HCEC 1CT (cell line): ENCODE measurements at regions not wholly inside any gene's neighbourhood (a gene's known extent, or its start where the extent isn't known, plus 50 kb on each side); places are given as distances from the start of the nearest gene placed in this dataset.
"Not testable (repeated sequence)": the region's sequence is repeated elsewhere in the genome, so short reads cannot be mapped to it uniquely, and the experiment has no call there.

Experiments
- DNase-seq: peaks from one replicate; pipeline ENCODE4 v3.0.0-alpha.2; 2017

DNA sequence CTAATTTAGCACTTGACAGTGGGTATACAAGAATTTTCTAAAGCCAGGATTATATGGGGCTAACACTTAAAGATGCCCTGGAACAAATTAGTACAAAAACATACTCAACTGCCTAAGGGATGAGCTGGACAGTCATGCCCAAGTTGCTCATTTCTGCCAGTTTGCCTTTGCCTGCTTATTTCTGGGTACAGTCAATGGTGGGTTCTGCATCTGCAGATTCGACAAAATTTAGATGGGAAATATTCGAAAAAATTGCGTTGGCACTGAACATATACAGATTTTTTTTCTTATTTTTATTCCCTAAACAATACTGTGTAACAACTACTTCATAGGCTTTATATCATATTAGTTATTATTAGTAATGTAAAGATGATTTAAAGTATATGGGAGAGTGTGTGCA is 591.9 kb downstream of the EPM2A start:
- no peak for DNase-seq

DNA sequence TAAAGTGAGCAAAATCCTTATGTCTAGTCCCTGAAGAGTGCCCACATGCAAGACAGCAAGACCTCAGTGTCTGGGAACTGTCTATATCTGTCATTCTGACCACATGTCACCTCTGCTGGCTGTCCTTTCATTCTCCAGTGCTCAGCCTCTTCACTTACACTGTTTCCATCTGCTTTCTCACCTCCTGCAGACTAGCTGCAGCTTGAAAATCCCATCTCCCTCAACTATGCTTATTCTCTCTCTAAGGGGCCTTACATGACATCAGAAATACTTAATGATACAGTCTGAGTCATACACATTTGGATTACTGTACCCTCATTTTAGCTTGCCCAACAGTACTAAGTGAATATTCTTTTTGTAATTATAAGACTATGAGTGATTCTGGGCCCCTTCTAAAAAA is 587.8 kb downstream of the EPM2A start:
- peak; percentile 88 for DNase-seq

DNA sequence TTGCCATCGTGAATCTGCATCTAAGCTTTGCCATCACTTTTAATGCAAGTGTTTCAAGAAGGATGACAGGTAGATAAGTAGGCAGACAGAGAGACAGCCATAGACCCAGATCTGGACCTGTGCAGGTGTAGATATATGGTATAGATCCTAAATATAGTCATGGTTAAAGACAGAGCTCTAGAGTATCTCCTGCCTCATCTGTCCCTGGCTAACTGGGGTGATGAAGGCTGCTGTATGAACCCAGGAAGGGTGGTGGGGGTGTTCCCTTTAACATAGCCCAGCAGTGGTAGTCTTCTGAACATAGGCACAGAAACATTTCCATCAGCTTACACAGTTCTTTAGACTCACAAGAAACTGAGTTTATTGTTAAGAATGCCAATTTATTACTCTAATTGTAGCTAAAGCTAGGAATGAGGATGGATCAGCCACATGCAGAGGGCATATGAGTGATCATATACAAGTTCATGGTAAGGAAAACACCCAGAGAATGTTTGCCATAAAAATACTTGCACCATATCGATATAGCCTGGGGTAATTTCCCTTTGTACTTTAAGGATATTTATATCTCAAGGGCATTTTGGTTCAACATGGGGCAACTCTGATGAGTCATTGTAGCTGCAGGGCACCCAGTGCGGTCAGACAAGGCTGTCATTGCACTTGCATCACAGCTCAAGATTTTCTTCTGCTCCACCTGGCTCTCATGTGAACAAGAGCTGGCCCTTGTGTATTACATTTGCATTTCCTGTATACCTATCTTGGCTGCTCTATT is 587.2 kb downstream of the EPM2A start:
- peak; percentile 79 for DNase-seq

DNA sequence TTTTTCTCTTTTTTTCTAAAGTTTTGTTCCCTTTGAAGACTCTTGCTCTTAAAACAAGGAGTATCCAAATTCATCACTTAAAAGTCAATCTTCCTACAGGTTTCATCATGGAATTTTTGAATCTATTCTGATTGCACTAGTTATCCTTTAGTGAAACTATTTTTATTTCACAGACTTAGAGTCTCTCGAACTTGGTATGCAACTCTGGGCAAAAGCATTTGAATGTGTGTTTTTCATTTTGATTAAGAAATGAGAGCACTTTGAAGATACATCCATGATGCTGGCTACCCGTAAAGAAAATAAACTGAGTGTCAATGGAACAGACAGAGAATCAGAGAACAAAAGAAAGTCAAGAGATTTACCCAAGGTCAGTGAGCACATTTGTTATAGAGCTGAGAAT is 586.5 kb downstream of the EPM2A start:
- DNase-seq: no peak

DNA sequence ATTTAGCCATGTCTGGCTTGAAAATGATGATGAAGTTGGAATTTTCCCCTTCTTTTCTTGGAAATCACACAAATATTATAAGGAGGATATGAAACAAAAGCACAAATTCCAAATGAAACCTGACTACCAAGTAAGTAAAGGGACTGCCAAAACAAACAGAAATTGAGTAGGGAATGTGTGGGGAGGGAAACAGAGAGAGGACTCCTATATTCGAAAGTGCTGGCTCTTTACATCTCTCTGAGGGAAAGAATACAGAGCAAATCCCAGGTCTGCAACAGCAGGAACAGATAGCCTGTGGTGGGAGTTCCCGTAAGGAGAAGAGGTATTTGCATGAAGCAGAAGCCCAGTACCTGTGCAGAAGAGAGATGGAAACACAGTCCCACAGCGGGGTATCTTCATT is 583.7 kb downstream of the EPM2A start:
- DNase-seq: no peak

DNA sequence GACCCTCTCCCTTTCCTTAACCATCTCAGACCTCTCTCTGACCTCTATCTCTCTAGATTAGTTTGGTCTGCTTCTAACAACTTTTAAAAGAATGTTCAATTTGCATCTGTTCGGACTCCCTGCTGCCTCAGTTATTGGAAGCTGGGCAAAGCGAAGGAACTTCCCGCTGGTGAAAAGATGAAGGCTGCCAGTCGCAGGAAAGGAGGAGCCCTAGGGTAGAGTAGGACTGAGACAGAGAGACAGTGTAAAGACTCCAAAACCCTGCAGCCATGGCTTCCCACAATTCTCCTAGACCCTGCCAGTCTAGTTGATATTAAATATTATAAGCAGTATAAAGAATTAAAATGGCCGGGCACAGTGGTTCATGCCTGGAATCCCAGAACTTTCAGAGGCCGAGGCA is 581.8 kb downstream of the EPM2A start:
- no peak for DNase-seq

DNA sequence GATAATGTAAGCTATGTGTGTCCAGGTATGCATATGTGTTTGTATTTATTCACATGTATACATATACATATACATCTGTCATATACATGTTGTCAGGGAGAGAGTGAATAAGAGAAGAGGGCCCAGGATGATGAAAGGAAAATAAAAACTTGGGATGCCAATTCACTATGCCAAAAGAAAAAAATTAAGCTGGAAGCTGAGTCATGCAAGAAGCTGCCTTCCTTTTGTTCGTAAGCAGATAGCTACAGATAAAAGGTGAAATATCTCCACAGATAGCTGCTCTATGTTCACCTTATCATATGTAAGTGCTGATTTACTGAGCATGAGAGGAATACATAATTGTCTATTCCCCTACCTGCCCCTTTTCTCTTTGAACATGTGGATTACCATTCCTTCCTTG is 579.9 kb downstream of the EPM2A start:
- DNase-seq: no peak

DNA sequence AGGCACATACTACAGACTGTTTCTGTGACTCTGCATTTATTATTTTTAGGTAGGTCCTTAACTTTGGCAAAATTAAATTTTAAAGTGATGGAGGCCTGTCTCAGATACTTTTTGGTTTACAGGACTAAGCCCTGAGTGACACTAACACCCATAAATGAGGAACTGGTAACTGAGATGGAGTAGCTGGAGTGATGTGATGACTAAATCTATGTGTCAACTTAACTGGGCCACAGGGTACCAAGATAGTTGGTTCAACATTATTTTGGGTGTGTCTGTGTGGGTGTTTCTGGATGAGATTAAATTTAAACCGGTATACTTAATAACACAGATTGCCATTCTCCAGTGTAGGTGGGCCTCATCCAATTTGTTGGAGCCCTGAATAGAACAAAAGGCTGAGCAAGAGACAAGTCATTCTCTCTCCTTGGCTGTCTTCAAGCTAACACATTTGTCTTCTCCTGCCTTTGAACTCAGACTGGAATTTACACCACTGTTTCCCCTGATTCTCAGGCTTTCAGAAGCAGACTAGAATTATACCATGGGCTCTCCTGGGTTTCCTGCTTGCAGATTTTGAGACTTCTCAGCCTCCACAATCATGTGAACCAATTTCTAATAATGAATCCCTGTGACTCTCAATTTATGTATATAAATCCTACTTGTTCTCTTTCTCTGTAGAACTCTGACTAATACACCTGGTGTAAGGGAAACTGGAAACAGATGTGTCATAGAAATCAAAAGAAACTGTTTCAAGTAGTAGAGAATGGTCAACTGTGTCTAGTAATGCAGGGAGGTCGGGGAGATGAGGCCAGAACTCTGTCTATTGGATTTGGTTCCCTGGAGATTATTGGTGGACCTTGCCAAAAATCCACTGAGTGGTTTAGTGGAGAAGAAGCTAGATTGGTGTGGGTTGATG is 579.2 kb downstream of the EPM2A start:
- DNase-seq: no peak

DNA sequence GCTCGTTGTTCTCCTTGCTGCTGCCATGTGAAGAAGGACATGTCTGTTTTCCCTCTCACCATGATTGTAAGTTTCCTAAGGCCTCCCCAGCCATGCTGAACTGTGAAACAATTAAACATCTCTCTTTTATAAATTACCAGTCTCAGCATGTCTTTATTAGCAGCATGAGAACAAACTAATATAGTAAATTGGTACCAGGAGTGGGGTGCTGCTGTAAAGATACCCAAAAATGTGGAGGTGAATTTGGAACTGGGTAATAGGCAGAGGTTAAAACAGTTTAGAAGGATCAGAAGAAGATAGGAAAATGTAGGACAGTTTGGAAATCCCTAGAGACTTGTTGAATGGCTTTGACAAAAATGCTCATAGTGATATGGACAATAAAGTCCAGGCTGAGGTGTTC is 576.7 kb downstream of the EPM2A start:
- DNase-seq: not testable (repeated sequence)

DNA sequence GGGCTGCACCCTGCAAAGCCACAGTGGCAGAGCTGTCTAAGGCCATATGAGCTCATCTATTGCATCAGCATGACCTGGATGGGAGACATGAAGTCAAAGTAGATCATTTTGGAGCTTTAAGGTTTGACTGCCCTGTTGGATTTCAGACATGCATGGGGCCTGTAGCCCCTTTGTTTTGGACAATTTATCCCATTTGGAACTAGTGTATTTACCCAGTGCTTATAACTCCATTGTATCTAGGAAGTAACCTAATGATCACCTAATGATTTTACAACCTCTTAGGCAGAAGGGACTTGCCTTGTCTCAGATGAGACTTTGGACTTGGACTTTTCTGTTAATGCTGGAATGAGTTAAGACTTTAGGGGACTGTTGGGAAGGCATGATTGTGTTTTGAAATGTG is 575.4 kb downstream of the EPM2A start:
- no peak for DNase-seq

DNA sequence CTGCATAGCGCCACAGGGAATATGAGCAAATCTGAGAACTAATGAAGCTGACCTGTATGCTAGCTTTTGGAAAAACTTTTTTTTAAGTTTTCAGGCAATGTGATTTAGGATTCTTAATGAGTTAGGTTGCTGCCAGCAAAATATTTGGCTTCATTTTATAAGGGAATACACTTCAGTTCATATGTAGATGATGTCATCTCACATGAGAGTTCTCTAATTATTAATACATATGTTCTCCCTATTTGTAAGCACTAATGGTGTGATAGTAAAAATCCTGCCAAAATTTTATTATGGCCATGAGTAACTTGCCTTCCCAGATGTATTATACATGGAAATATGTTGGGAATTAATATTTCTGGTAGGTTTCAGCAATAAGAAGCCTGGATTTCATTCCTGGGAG is 573.8 kb downstream of the EPM2A start:
- DNase-seq: no peak

DNA sequence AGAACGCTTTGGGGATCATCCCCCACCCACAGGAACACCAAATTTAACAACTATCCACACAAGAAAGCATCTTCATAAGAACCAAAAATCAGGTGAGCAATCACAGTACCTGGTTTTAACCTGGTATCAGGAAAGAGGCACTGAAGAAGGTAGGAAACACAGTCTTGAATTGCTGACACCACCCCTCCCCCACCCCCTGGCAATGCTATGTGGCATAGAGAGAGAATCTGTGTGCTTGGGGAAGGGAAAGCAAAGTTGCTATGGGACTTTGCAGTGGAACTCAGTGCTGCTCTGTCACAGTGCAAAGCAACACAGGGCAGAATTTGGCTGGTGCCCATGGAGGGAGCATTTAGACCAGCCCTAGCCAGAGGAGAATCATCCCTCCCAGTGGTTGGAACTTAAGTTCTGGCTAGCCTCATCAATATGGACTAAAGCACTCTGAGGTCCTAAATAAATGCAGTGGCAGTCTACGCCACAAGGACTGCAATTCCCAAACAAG is 565.5 kb downstream of the EPM2A start:
- DNase-seq: no peak

DNA sequence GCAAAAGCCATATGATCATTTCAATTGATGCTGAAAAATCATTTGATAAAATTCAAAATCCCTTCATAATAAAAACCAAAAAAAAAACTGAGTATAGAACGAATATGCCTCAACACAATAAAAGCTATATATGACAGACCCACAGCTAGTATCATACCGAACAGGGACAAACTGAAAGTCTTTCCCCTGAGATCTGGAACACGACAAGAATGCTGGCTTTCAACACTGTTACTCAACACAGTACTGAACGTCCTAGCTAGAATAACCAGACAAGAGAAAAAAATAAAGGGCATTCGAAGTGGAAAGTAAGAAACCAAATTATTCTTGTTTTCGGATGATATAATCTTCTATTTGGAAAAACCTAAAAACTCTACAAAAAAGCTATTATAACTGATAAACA is 559.9 kb downstream of the EPM2A start:
- DNase-seq: no peak

DNA sequence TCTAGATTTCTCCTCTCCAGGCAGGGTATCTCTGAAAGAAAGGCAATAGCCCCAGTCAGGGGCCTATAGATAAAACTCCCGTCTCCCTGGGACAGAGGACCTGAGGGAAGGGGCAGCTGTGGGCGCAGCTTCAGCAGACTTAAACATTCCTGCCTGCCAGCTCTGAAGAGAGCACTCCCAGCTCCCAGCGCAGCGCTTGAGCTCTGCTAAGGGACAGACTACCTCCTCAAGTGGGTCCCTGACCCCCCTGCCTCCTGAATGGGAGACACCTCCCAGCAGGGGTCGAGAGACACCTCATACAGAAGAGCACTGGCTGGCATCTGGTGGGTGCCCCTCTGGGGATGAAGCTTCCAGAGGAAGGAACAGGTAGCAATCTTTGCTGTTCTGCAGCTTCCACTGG is 556.9 kb downstream of the EPM2A start:
- no peak for DNase-seq

DNA sequence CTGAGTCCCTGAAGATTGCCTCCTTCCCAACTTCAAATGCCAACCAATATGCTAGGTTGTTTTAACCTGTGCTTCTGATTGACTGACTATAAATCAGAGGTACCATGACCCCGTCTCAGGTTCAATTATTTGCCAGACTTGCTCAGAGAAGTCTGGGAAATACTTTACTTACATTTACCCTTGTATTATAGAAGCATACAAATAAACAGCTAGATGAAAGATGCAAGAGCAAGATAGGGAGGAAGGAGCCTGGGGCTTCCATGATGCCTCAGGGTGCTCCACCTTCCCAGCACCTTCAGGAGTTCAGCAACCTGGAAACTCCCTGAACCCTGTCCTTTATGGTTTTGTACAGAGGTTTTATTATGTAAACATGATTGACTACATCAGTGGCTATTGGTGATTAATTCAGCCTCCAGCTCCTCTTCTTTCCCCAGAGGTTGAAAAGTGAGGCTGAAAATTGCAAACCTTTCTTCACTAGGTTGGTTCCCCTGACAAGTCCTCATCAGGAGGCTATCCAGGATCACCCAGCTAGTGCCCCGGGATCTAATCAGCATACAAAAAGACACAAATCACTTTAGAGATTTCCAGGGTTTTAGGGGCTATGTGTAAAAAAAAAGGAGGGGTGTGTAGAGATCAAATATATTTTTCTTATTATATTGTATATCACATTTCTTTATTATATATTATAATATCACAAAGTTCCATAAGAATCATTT is 547.7 kb downstream of the EPM2A start:
- no peak for DNase-seq

DNA sequence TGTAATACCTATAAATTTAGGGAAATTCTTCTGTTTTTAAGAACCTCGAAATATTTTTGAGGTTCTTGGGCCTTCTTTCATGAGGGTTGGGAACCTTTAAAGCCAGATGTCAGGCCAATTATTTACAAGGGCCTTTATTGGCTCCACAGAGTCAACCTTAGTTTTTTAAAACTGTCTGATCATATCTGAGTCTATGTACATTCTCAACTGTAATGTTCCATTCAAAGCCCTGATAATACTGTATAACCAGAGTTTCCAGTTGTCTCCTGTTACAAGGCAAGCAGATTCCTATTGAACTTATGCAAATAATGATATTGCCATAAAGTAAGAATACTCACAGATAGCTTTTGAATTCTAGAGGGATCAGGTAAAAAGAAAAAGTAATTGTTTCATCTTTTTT is 545.5 kb downstream of the EPM2A start:
- no peak for DNase-seq

DNA sequence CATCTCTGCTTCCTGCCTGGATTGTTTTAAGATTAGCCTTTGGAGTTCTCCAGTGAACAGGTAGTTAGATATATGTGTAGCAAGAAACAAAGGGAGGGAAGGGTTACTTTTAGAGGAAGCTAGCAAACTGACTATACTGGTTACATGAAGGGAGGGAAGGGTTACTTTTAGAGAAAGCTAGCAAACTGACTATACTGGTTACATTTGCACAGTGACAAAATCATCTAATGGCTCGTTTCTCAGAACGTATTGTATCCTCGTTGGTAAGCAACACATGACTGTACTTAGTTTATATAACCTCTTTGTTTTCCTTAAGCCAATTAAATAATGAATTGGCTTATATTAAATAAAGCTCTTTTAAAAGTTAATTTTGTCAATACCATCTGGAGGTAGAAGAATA is 540.9 kb downstream of the EPM2A start:
- no peak for DNase-seq

DNA sequence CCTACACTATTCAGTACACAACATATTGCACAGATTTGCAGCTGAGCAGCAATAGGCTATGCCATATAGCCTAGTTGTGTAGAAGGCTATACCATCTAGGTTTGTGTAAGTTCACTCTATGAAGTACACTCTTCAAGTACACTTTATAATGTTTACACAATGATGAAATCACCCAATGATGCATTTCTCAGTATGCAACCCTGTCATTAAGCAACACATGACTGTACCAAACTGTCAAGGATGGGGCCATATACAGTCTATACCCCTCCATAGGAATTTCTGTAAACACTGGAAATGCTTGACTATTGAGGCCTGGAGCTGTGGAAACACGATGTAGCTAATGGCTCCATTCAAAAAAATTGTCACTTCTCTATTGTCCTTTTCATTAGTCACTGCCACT is 535.4 kb downstream of the EPM2A start:
- DNase-seq: peak; percentile 61

DNA sequence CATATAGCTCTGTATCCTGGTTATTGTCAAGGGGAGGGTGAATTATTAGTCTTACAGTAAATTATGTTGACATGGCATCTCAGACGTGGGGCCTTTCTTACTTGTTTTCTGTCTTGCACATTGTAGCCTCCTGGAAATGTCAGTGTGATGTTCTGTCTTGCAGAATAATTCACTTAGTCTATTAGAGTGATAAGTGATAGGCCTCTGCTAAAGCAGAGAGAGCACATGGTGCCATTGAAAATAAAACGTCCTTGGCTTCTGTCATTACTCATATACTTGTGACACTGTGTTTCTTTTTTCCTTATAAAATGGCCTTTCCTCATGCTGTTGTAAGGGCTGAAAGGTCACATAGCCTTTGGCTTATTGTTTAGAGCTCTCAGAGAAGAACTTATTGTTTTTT is 531.0 kb downstream of the EPM2A start:
- no peak for DNase-seq

DNA sequence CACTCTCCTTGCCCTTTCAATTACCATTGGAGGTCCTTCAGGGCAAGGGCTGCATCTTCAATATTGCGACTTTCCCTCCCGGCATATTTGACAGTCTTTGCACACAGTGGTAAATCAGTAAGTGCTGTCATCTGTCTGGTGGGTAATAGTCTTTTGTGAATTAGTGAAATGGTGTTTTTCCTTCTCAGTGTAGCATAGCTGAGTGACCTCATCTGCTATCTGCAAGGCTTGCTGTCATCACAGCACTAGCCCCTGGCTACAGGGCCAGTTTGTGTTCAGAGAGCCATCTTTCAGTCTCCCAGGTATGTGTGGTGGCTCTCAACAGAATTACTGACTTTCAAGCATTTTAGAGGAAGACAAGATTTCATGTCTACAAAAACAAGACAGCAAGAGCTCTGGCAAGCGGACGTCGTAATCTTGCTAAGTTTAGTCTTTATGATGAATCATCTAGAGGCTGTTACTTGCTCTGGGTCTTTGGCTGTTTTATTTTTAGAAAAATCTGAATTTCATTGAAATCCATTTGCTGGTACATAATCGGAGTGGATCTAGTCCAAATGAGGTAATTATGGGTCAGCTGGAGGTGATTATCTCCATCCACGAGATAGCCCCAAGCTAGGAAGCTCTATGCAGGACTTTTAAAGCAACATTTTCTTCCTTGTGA is 528.9 kb downstream of the EPM2A start:
- peak; percentile 28 for DNase-seq

DNA sequence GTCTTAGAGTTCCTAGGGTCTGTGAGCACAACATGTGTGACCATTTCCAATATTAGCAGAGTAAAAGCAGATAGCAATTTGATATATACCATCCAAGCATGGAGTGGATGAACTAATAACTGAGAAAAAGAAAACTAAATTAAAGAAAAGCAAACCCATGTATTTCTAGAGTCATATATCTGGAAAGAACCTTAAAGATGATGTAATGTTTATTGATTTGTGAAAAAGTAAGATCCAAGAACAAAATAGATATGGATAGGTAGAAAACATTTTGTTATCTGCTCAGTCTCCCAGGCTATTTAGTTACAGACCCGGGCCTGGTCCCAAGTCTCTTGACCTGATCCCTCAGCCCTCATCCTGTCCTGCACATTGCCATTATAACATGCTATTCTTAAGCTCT is 526.8 kb downstream of the EPM2A start:
- no peak for DNase-seq

DNA sequence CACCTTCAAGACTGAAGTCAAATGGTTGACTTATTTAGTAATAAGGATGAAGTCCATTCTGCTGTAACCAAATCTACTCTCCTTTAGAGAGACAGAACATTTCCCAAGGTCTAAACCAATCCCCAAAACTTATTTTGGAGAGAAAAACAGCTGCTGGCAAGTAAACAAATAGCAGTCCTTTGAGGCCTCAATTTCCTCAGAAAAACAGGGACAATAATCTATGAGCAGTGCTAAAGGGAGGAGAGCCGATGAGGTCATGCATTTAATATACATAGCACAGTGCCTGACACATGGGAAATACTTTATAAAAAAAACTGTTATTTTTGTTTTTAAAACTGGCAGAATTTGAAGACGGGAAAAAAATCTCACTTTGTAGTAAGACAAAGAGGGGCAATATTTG is 526.0 kb downstream of the EPM2A start:
- no peak for DNase-seq

DNA sequence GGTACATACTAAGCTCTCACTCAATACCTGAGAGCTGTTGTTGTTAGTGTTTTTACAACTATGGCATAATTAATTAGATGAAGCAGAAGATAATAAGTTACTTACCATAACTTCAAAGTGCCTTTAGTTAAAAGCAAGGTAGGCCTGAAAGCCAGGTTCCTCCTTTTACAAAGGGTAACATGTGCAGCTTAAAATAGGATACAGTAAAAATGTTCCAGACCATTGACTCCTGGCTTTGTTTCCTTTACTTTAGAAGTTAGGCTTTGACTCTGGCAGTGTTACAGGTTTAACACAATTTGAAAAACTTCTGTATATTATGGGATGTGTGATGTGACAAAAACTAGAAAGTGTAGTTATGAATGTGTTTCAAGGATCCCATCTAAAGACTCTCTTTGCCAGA is 522.5 kb downstream of the EPM2A start:
- DNase-seq: no peak
